Choroid plexus epithelial cell (primary cell): ENCODE measurements at regions not wholly inside any gene's neighbourhood (a gene's known extent, or its start where the extent isn't known, plus 50 kb on each side); places are given as distances from the start of the nearest gene placed in this dataset.

Experiments used
- DNase-seq: peaks from one replicate; pipeline ENCODE4 v3.0.0-alpha.2; 2010; ENCODE audit warnings: low read depth
- H3K4me3 ChIP-seq: 2 replicates; pipeline ENCODE4 v1.5.1; 2011; ENCODE audit warnings: low read depth, mild to moderate bottlenecking, control low read depth, low read length, moderate library complexity
- TF ChIP-seq, protein P1 (sequence below): conservative IDR thresholded peaks from 2 replicates; pipeline ENCODE4 v1.5.1; 2011; ENCODE audit warnings: low read depth, mild to moderate bottlenecking, control low read depth, inconsistent platforms, low read length, moderate library complexity

DNA sequence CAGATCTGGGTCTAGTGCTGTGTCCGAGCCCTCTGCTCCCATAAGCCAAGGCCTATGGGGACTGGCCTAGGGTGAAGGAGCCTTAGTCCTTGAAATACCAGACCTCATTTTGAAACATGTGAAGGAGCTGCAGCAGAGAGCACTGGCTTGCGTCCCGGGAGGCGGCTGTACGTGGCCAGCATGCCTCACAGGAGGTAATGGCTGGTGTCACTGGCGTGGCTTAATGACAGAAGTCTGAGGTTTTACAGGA lies 72.7 kb upstream of the OTOS start:
- no peak overlapping the region for H3K4me3 ChIP-seq
- TF ChIP-seq, protein P1, sequence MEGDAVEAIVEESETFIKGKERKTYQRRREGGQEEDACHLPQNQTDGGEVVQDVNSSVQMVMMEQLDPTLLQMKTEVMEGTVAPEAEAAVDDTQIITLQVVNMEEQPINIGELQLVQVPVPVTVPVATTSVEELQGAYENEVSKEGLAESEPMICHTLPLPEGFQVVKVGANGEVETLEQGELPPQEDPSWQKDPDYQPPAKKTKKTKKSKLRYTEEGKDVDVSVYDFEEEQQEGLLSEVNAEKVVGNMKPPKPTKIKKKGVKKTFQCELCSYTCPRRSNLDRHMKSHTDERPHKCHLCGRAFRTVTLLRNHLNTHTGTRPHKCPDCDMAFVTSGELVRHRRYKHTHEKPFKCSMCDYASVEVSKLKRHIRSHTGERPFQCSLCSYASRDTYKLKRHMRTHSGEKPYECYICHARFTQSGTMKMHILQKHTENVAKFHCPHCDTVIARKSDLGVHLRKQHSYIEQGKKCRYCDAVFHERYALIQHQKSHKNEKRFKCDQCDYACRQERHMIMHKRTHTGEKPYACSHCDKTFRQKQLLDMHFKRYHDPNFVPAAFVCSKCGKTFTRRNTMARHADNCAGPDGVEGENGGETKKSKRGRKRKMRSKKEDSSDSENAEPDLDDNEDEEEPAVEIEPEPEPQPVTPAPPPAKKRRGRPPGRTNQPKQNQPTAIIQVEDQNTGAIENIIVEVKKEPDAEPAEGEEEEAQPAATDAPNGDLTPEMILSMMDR = no peak
- no peak for DNase-seq

DNA sequence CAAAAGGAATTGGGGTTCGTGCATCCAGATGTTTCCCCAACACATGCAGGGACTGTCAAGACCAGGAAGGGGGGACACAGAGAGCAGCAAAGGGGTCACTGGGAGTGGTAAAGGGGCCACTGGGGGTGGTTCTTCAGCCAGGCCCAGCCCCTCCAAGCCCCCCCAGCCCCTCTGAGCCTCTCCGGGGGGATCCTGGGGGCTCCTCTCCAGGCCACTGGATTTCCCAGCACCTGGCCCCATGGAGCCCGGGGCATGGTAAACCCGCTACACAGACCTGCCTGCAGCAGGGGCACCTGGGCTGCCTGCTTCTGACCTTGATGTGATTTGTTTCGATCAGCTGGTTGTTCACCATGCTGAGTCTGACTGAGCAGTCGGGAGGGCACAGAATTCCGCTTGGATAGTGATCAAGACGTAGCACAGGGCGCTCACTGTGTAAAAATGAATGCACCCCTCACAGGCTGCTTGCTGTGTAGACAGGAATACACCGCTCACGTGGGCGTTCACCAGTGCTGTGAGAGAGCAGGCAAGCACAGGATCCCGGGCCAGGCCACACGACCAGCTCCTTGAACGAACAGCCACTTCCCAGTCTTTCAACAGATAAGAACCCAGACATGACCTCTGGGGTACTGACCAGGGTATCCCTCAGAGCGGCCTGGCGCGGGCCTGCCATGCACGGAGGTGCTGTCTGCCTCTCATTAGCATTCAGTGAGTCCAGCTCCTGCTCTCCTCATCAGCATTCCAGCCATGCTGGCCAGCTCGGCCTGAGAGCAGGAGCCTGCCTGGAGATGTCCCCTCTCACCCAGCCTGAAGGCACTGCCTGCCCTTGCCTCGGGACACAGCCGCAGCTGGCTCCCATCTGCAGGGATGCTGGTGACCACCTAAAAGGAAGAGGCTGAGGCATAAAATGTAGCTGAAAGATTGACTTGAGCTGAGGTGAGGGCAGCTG lies 73.3 kb upstream of the OTOS start:
- TF ChIP-seq, protein P1 = no peak
- no peak overlapping the region for H3K4me3 ChIP-seq
- no peak for DNase-seq

DNA sequence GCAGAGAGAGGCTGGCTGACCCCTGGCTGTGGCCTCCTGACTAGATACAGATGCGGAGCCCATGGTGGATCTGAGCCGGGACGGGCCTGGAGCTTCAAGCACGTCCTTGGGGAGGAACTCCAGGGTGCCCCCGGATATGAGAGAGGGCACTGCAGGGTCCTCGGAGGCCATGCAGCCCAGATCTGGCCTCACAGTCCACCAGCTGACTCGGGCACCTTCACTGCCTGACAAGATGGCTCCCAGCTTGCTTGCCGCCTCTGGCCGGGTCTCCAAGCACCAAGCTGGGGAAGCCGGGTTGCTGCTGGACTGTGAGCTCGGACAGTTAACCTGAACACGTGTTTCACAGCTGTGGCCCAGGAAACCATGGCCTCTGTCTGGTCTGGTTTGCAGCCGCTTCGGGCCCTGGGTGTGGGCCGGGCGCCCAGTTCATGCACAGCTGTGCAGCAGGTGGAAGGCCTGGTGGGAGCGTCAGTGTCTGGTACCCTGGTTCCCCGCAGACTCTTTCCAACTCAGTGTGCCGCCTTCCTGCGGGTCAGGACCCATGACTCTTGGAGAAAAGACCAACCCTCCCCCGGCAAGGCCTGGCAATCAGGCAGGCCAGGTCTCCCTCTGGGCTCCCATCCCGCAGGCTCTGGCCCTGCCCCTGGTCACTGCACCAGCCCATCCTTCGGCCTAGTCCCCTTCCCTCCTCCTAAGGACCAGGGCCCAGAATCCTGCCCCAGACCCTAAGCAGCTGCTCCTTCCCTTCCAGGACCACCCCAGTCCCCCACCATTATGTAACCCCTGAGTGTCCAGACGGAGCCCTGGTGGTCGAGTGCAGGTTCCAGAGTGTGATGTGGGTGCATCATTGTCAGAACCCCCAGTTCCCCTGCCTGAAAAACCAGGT lies 74.6 kb upstream of the OTOS start:
- TF ChIP-seq, protein P1 = no peak
- no peak for DNase-seq

DNA sequence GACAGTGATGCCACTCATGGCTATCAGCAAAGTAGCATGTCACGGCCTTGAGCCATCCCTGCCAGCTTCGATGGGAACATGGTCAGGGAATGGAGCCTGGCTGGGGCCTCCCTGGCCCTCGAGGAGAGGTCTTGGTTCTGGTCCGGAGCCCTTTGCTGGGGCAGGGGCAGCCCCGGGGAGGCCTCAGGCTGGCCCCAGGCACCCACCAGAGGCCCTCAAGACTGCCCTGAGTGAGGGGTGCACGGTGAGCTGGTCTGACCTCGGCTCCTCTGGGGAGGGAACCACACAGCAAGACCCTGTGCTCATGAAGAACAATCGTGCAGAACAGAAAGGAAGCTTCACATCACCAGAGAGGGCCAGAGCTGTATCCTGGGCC lies 75.2 kb upstream of the OTOS start:
- H3K4me3 ChIP-seq = no peak overlapping the region
- DNase-seq = no peak
- TF ChIP-seq, protein P1 = no peak

More for the DNA sequence above, 74.6 kb upstream of the OTOS start:
- no peak overlapping the region for H3K4me3 ChIP-seq

DNA sequence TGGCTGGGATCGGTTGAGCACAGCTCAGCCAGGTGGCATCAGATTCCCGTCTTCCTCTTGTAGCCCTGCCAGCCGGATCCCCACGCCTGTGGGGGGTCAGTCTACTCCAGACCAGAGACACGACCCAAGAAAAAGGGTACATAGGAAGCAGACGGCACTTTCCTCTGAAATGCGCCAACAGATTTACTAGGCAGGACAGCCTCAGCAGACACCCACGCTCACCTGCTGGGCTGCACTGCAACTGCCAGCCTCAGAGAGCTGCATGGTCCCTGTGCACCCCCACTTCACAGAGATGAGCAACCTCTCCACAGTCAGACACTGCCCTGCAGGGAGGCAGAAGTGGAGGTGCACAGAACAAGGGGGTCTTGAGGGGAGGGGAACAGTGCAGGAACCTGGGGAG lies 75.7 kb upstream of the OTOS start:
- no peak for DNase-seq
- TF ChIP-seq, protein P1 = no peak
- no peak overlapping the region for H3K4me3 ChIP-seq

DNA sequence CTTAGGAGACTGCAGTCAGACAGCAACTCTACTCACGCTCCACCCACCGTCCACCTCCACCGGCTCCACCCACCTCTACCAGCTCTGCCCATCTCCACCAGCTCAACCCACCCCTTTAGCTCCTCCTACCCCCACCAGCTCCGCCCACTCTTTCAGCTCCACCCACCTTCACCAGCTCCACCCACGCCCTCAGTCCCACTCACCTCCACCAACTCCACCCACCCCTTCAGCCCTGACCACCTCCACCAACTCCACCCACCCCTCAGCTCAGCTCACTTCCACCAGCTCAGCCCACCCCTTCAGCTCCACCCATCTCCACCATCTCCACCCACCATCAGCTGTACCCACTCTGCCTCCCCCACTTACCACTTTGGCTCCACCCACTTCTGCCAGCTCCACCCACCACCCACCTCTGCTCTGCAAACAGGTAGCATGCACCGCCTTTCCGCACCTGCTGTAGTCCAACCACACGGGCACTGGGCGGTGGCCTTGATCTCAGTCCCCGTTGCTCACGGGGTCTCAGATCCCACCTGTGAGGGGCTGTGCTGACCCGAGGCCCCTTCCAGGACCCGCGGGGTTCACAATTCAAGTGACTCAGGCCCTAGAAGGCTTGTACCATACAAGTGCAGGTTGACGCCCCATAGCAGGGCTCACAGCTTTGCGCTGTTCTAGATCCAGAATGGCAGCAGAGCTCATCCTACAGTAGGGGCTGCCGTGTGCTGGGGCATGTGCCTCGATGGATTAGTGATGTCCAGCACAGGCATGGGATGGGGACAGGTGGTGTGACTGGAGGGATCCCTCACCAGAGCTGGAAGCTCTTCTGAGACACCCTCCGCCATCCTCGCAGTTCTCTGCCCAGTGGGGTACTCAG lies 77.2 kb upstream of the OTOS start:
- no peak overlapping the region for H3K4me3 ChIP-seq
- DNase-seq = no peak
- TF ChIP-seq, protein P1 = no peak
